Vagina (tissue), 2 donors: ENCODE measurements at regions not wholly inside any gene's neighbourhood (a gene's known extent, or its start where the extent isn't known, plus 50 kb on each side); places are given as distances from the start of the nearest gene placed in this dataset.
"Not testable (repeated sequence)": the region's sequence is repeated elsewhere in the genome, so short reads cannot be mapped to it uniquely, and the experiment has no call there.

Experiments used
- DNase-seq, 2 donors: peaks; one replicate each; pipeline ENCODE4 v3.0.0-alpha.2; 2017; ENCODE audit errors: extremely low spot score in 2 of 2
- H3K27ac ChIP-seq: fragments of 200-600 bp; sonication (generic); one replicate; pipeline ENCODE4 v1.5.1; 2019
- H3K27me3 ChIP-seq: fragments of 200-600 bp; sonication (generic); one replicate; pipeline ENCODE4 v1.5.1; 2019
- H3K36me3 ChIP-seq, 2 donors: fragments of 200-600 bp; sonication (generic); one replicate each; pipeline ENCODE4 v1.5.1; 2017 to 2019
- H3K4me1 ChIP-seq: fragments of 200-600 bp; sonication (generic); one replicate; pipeline ENCODE4 v1.5.1; 2019
- H3K4me3 ChIP-seq, 2 donors: fragments of 200-600 bp; sonication (generic); 1 replicate in 1 of 2; 2 replicates in 1 of 2; pipeline ENCODE4 v1.5.1; 2016 to 2019
- H3K9me3 ChIP-seq: fragments of 200-600 bp; sonication (generic); one replicate; pipeline ENCODE4 v1.5.1; 2019
- CTCF ChIP-seq, 3 experiments: fragments of 450-650 bp in 2 of 3; fragments of 200-600 bp in 1 of 3; sonication (generic) in 1 of 3; IDR thresholded peaks; one replicate each; pipeline ENCODE4 v1.5.1; 2017 to 2019; ENCODE audit warnings: antibody characterized with exemption in 3 of 3, mild to moderate bottlenecking in 2 of 3, moderate library complexity in 2 of 3
- intact Hi-C: fragments of 100-400 bp; cut with DNase I; formaldehyde crosslinking; loops from one replicate; pipeline ENCODE4 v1.15.1; 2023

GRCh38 chr11:3583476-3583875 lies 58.3 kb downstream of the ART5 start:
- intact Hi-C loops, H3K4me1 ChIP-seq: not testable (repeated sequence)

GRCh38 chr11:3581389-3581725 lies 60.4 kb downstream of the ART5 start:
- H3K4me3 ChIP-seq: peak overlapping the region in 1 of 2 donors; percentile 59
- intact Hi-C loops, H3K4me1 ChIP-seq, DNase-seq, H3K27ac ChIP-seq, H3K27me3 ChIP-seq, H3K9me3 ChIP-seq, H3K36me3 ChIP-seq: not testable (repeated sequence)

More at GRCh38 chr11:3583476-3583875, 58.3 kb downstream of the ART5 start:
- not testable (repeated sequence) for H3K27ac ChIP-seq, DNase-seq, H3K4me3 ChIP-seq, H3K27me3 ChIP-seq, H3K36me3 ChIP-seq, H3K9me3 ChIP-seq

GRCh38 chr11:3580487-3581388 lies 61.1 kb downstream of the ART5 start:
- intact Hi-C loops, H3K36me3 ChIP-seq: not testable (repeated sequence)
- peak overlapping the region; percentile 50 for H3K27ac ChIP-seq

GRCh38 chr11:3579600-3580459 lies 62.0 kb downstream of the ART5 start:
- H3K27ac ChIP-seq, H3K27me3 ChIP-seq, DNase-seq, H3K4me1 ChIP-seq, H3K36me3 ChIP-seq, H3K9me3 ChIP-seq, intact Hi-C loops: not testable (repeated sequence)
- peak overlapping the region; percentile 48 to 59 for H3K4me3 ChIP-seq

More at GRCh38 chr11:3580487-3581388, 61.1 kb downstream of the ART5 start:
- peak overlapping the region; percentile 48 to 59 for H3K4me3 ChIP-seq
- peak in 2 of 3 experiments; percentile 32 to 73 for TF ChIP-seq CTCF (IDR thresholded peaks at IDR 0.05)
- not testable (repeated sequence) for H3K4me1 ChIP-seq, DNase-seq, H3K27me3 ChIP-seq, H3K9me3 ChIP-seq

GRCh38 chr11:3576066-3576604 lies 65.7 kb downstream of the ART5 start:
- intact Hi-C loops, H3K9me3 ChIP-seq, H3K27ac ChIP-seq, DNase-seq, H3K4me1 ChIP-seq, H3K36me3 ChIP-seq, H3K27me3 ChIP-seq, H3K4me3 ChIP-seq: not testable (repeated sequence)

- H3K27me3 ChIP-seq, H3K4me1 ChIP-seq, intact Hi-C loops, H3K4me3 ChIP-seq, H3K27ac ChIP-seq, H3K36me3 ChIP-seq, DNase-seq, H3K9me3 ChIP-seq: not testable (repeated sequence)
Measured at GRCh38 chr11:3572976-3573647, 68.7 kb downstream of the ART5 start.

- H3K4me1 ChIP-seq, H3K27me3 ChIP-seq, H3K36me3 ChIP-seq, H3K9me3 ChIP-seq, intact Hi-C loops, DNase-seq, H3K4me3 ChIP-seq, H3K27ac ChIP-seq: not testable (repeated sequence)
Measured at GRCh38 chr11:3571752-3572151, 70.0 kb downstream of the ART5 start.

GRCh38 chr11:3565838-3566237 lies 76.0 kb downstream of the ART5 start:
- intact Hi-C loops, H3K36me3 ChIP-seq, H3K4me3 ChIP-seq, H3K27ac ChIP-seq, DNase-seq, H3K27me3 ChIP-seq, H3K4me1 ChIP-seq, H3K9me3 ChIP-seq: not testable (repeated sequence)

GRCh38 chr11:3564383-3564782 lies 77.4 kb downstream of the ART5 start:
- DNase-seq, H3K27ac ChIP-seq, intact Hi-C loops, H3K36me3 ChIP-seq, H3K27me3 ChIP-seq, H3K4me3 ChIP-seq, H3K9me3 ChIP-seq, H3K4me1 ChIP-seq: not testable (repeated sequence)

GRCh38 chr11:3554621-3555020 lies 87.2 kb downstream of the ART5 start:
- DNase-seq, H3K4me1 ChIP-seq, H3K4me3 ChIP-seq, H3K27me3 ChIP-seq, H3K9me3 ChIP-seq, intact Hi-C loops, H3K27ac ChIP-seq, H3K36me3 ChIP-seq: not testable (repeated sequence)

GRCh38 chr11:3544990-3545389 lies 96.8 kb downstream of the ART5 start:
- H3K27me3 ChIP-seq, intact Hi-C loops, DNase-seq, H3K9me3 ChIP-seq, H3K27ac ChIP-seq, H3K36me3 ChIP-seq, H3K4me1 ChIP-seq, H3K4me3 ChIP-seq: not testable (repeated sequence)

GRCh38 chr11:3538220-3538619 lies 103.6 kb downstream of the ART5 start:
- not testable (repeated sequence) for H3K27ac ChIP-seq

More at GRCh38 chr11:3538220-3538619, 103.6 kb downstream of the ART5 start:
- DNase-seq, H3K36me3 ChIP-seq, intact Hi-C loops, H3K4me1 ChIP-seq, H3K9me3 ChIP-seq, H3K27me3 ChIP-seq, H3K4me3 ChIP-seq: not testable (repeated sequence)
